ENCODE measurements at regions not wholly inside any gene's neighbourhood (a gene's known extent, or its start where the extent isn't known, plus 50 kb on each side); places are given as distances from the start of the nearest gene placed in this dataset.
"Not testable (repeated sequence)": the region's sequence is repeated elsewhere in the genome, so short reads cannot be mapped to it uniquely, and the experiment has no call there.

DNA sequence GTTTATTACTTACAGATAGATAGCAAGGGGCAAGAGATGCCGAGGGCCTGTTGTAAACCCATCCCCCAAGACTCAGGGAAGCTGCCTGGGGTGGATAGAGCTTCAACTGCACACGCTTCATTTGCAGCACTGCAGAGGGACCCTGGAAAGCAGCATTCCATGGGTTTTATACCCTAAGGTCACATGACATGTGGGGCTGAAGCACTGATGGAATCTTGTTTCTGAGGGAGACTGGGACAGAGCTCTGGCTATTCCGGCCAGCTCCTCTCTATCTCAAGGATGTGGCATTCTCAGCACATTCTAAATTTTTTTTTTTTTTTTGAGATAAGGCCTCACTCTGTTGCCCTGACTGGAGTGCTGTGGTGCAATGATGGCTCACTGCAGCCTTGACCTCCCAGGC, 300.1 kb downstream of the MYCN start:
- no peak for DNase-seq

DNA sequence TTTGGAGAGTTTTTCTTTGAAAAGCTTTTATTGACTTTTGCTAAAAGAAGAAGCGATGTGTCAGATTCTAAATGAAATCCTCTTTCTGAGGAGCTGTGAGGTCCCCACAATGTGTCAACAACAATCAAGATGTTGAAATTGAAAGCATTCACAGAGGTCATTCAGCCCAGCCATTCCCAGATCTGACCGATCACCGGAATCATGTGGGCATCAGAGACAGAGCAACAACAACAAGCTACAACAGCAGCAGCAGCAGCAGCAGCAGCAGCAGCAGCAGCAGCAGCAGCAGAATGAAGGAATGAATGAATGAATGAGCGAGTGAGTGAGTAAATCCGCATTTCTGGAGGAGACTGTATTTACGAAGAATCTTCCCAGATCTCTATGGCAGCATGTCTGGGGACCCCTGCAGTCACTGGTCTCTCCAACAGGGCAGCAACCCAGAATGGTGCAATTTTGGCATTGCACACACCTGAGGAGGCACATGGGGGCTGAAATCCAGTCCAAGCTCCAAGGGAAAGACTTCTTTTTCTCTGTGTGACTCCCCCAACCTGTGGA, 299.0 kb downstream of the MYCN start:
- DNase-seq, result no peak

DNA sequence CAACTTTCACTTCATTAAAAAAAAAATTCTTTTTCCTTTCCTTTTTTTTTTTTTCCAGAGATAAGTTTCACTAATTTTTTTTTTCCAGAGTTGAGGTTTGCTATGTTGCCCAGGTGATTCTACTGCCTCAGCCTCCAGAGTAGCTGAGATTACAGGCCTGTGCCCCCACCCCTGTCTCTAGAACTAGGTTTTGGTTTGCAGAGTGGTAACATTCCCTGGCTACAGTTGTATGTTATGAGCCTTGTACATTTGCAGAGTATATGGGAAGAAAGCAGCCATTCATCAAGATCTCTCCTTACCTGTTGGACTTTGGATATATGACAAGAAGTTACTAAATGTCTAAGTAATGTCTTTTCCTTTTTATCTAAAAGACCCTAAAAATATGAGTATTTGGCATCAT, 298.4 kb downstream of the MYCN start:
- DNase-seq, result no peak

DNA sequence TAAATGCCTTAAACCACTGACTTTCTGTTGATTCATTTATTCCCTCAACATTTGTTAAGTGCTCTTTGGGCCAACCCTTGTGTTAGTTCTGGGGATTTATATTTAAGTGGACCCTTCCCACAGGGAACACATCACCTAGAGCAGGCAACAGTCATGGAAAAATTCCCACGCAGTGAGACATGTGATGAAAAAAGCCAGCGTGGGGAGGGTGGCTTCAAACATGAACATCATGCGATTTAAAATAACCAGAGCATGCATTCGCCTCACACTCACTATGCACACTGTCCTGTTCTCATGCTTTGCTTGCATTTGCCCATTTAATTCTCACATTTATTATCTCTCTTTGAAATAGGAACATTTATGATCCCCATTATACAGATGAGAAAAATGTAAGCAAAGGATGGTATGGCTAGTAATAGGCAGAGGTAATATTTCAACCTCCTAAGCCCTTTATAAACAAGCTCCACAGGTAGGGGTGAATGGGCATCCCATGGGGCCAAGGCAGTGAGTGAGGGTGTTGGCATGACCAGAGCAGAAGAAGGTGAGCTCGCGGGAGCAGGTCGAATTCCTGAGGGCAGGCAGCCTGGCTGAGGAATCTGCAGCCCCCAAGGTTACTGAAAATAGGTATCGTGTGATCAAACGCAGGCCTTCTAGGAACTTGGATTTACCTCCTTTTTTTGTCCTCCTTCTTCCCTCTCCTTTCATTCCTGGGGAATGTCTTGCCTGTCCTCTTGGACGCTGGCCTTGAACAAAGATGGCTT, 297.8 kb downstream of the MYCN start:
- DNase-seq, result no peak

DNA sequence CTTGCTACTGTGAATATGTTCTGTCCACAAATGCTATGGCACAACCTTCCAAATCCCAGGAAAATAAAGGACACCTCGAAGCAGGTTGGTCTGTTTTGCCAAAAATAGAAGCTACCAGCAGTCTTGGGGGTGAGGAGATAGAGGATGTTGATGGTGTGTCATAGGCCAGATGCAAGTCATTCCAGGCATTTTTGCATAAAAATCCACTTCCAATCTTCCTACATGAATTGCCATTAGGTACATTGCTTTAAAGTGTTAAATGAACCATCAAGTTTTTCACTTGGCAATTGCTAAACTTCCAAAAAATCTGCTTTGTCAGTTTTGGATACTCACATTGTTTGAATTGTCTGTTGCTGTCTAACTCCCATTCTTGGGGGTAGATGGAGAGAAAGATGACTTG, 295.4 kb downstream of the MYCN start:
- DNase-seq, result no peak

DNA sequence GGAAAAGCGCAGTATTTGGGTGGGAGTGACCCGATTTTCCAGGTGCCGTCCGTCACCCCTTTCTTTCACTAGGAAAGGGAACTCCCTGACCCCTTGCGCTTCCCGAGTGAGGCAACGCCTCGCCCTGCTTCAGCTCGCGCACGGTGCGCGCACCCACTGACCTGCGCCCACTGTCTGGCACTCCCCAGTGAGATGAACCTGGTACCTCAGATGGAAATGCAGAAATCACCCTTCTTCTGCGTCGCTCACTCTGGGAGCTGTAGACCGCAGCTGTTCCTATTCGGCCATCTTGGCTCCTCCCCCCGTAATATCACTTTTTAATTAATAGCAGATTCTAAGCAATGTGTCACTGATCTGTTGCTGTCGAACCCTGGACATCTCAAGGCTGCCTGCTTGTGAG, 294.9 kb downstream of the MYCN start:
- not testable (repeated sequence) for DNase-seq

DNA sequence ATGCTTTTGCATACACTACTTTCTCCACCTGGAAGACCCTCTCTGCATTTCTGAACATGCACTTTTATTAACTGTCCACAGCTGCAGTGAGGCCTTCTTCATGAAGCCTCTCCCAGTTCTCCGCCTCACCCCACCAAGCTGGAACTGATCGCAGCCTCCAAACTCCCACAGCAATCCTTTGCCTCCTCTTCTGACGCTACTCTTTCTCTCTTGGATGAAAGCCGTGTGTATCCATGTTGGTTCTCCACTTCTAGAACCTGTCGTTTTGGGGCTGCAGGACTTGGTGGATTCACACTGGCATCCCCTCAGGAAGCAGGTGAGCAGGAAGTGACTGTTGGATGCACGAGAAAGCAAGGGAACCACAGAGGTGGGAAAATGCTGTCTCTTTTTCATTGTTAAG, 288.6 kb downstream of the MYCN start:
- no peak for DNase-seq

DNA sequence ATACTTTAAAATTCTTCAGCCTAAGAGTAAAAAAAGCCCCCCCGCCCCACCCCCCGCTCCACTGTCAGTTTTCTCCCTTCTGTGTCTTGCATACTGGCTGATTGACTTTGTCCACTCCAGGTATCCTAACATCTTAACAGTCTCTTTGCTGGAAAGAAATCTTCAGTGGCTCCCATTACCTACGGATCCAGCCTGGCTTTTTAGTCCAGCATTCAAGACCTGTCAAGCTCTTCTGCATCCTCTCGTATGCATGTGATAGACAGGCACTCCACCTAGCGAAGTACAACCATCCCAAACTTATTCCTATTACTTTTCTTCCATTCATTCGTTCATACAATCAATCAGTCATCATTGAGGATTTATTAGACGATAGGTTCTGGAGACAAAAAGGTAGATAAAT, 288.1 kb downstream of the MYCN start:
- DNase-seq, result no peak

DNA sequence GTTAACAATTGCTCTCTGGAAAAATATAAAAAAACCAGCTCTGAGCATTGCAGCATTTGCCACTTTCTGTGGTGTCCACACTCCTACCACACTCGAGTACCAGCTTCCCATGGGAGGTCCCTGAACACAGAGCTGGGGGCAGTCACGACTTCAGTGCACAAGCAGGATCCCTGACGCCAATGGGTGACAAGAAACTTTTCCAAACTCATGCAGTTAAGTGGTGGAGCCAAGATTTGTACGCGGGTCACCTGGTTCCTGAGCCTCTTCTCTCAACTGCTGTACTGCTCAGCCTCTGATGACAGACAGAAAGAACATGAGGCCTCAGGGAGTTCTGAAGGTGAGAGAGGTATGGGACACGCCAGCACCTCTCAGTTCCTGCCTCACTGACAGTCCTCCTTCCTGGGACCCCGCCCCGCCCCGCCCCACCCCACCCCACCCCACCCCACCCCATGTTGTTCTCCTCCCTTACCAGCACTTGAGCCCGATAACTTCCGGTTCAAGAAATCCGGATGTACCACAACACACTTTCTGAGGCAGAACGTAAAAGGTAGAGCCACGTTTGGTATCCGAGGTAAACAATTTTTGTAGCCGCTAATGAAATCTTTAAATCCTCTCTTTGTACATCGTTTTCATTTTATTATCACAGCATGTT, 287.6 kb downstream of the MYCN start:
- no peak for DNase-seq

DNA sequence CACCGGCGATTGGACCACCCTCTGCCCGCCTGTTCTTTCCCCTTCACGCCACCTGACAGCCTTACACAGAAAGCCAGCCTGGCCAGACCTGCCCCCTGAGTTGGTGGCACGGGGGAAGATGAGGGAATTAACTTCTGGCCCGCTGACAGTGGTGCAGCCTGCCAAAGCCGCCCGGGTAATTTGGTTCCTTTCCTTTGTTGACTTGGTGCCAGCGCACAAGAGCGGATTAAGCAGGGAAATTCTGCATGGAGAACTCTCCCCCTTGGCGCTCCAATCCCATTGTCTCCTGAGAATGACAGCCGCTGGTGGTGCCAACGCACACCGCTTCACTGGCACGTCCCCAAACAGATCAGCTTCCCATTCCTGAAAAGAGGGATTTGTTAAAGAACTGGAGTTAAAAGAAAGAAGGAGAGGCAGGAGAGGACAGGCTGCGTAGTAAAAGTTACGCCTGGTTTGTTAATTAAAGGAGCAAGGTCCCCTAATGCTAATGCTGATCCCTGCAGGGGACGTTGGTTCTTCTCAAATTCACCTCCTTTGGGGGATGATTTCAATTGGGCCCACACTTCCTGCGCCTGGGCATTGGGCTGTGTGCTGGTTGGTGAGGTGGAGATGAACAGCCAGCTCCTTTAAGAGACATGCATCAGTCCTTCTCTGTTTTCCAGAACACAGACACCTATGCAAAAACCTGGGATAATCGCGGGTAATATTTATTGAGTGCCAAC, 286.8 kb downstream of the MYCN start:
- DNase-seq, result no peak

DNA sequence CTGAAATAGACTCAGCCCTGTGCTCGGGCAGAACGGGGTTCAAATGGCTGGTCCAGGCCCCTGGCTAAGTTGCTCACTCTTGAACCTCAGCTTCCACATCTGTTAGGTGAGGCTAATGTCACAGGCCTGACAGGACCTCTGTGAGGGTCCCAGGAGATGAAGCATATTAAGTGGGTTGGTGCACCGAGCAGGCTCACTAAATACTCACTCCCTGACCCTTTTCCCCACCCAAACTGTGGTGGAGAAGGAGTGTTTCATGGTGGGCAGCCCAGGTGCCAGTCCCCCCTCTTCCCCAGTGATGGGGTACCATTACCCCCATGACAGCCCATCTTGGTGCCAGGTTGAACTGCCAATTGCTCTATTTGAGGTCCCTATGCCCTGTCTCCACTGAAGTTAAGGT, 286.0 kb downstream of the MYCN start:
- no peak for DNase-seq

DNA sequence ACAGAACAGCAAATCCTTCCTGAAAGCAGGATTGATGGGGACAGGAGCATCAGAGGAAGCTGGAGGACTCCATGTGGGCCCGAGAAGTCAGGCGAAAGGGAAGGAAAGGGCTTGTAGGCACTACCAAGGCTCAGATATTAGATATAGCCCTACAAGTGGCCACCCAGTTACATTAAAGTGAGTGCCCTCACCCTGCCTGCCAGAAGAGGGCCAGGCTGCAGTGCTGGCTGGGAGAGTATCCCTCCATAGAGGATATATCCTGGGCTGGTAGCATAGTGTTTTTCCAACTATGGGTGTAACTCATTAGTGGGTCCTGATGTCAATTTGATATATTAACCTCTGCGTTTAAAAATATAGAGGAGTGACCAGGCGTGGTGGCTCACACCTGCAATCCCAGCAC, 285.2 kb downstream of the MYCN start:
- DNase-seq, result no peak

DNA sequence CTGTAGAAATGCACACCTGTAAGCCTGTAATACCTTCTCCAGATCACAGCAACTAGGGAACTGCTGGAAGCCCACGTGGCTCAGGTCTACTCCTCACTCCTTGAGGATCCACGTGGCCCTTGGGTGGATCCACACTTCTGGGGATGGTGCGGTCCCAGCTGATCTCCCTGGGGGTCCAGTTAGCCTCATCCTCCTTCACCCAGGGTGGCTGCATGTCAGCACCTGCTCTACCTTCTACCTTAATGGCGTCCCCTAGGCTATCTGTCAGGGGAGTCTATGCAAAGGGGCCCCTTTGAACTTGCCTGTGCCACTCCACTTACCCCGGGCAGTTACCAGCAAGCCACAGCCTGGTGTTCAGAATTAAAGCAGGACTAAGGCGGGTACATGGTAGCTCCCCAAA, 284.7 kb downstream of the MYCN start:
- DNase-seq, result no peak

DNA sequence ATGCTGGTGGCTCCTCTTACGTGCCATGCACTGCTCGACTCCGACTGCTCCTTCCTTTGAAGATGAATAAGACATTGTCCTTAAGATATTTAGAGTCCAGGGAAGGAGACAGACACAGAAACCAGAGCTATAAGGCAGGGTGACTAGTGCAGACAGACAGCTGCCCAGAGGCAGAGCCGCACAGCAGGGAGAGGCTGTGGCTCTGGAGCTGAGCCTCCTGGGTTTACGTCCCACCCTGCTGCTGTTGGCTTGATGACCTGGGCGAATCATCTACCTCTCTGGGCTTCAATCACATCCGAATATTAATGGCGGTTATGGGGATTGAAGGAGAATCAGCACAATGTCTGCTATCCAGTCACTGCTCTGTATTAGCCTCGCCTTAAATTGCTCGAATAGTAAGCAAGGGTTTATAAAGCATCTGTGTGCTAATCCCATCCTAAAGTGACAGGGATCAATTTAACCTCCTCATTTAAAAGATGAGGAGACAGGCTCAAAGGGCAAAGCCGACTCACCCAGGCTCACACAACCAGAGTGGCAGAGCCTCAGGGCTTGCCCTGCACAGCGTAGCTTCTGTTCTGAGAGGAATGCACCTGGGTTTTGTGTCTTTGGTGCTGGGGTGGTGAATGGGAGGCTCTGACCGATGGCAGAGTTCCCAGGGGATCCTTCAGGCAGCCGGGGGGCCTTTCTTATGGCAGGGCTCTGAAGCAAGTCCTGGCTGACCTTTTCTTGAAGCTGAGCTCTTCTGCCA, 284.1 kb downstream of the MYCN start:
- DNase-seq, result no peak

DNA sequence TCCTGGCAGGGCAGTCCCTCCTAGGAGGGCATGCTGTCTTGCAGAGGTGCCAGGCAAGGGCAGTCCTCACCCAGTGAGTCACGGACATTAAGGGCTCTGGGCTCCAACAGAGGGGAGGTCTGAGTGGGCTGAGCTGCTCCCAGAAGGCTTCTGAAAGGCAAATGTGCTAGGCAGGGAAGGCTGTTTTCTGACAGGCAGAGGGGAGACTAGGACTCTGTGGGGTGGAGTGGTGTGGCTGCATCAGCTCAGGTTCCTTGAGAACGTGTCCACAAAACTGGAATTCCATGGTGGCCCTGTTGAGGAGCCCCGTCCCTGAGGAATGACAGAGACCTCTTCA, 283.5 kb downstream of the MYCN start:
- no peak for DNase-seq

DNA sequence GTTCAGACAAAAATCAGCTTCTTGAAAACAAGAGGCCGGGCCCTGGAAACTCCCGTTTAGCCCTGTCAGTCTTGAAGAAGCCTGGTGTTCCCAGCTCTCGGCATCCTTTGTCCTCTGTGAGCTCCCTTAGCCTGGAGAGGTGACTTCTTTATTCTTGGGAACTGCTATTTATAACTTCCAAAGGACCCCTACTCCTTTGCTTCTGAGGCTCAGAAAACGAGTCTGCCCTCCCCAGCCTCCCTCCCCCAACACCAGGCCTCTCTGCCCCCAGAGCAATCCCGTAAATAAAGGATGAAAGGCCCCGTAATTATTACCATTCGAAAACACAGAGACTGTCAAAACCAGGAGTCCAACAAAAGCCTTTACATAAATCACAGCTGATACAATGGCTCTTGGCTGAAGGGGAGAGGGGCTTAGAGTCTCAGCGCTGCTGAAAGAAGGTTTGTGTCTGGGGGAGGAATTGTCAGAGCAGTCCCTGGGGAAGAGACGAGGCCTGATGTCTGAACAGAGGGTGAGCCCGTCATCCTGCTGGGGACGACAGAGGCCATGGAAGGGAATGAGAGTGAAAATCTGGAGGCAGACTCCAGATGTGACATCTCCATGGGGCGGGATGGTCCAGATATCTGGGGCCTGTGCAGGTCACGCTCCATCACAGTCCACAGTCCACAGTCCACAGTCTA, 283.0 kb downstream of the MYCN start:
- DNase-seq, result peak; percentile 50

DNA sequence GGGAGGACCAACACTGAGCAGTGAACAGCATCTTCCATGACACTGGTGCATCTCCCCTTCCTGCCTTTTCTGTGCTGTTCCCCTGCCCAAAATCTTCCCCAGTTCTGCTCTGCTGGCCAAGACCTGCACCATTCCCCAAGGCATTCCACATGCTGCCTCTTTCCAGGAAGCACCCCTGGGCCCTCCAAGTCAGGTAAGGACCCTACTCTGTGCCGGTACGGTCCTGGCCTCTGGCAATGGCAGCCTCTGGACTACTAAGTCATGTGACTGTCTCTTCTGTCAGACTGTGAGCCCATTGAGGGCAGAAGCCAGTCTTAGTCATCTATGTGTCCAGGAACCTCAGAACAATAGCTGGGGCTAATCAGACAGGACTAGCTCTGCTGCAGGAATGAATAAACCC, 282.0 kb downstream of the MYCN start:
- no peak for DNase-seq

DNA sequence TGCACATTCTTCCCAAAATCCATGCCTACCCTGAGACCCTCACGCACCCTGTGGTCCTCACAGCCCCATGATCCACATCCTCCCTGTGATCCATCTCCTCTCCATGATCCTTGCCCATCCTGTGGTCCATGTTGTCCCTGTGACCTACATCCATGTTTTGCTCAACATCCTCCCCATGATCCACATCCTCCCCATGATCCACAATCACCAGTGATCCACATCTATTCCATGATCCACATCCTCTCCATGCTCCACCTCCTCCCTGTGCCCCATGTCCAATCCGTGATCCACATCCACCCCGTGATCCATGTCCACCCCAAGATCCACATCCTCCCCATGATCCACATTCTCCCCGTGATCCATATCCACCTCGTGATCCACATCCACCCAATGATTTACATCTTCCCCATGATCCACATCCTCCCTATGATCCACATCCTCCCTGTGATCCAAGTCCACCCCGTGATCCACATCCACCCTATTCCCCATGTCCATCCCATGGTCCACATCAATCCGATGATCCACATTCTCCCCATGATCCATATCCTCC, 281.2 kb downstream of the MYCN start:
- no peak for DNase-seq

DNA sequence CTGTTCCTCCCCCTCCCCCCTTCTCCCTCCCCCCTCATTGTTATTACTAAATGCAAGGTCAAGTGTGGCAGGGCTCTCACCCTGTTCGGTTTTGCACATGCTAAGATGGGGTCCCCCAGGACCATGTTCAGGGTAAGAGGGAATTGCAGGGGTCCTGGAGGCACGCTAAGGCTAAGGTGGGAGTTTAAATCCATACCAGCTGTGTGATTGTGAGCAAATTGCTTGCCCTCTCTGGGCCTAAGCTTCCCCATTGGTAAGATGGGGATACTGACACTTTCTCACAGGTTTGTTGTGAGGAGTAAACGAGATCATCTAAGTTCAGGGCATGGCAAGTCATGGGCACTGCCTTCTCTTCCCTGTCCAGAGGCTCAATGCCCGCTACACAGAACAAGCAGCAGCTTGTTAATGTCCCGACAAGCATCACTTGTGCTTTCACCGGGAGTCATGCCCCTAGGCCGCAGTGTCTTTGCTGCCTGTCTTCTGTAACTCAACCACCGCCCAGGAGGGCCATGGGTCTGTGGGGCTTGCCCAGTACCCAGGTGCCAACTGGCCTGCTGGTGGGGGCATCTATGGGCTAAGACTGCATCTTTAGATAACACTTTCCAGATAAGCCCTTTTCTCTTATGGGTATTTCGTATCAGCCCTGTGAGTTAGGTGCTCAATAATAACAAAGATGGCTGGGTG, 279.1 kb downstream of the MYCN start:
- DNase-seq, result no peak

DNA sequence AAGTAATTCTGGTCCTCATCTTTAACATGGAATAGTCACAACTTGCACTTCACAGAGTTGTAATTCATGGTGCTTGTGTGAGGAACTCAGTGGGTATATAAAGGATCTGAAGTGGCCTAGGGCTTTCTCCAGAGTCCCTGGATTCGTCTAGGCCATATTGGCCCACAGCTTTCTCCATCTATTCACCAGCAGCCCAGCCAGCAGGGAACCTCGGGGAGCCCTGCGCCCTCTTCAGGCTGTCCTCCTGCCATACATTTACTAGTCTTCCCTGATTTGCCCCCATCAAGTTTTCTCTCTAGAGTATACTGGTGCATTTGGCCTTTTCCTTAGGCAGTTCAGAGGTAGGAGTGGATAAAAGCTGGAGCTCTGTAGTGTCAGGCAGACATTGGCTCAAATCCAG, 278.3 kb downstream of the MYCN start:
- peak; percentile 19 for DNase-seq

DNA sequence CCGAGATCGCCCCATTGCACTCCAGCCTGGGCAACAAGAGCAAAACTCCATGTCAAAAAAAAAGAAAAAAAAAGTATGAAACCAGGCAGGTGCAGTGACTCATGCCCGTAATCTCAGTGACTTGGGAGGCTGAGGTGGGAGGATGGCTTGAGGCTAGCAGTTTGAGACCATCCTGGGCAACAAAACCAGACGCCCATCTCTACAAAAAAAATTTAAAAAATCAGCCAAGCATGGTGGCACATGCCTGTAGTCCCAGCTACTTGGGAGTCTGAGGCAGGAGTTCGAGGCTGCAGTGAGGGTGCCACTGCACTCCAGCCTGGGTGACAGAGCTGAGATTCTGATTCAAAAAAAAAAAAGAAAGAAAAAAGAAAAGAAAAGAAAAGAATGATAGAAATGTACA, 277.8 kb downstream of the MYCN start:
- DNase-seq, result no peak
